GM19372 (cell line): ENCODE measurements at regions not wholly inside any gene's neighbourhood (a gene's known extent, or its start where the extent isn't known, plus 50 kb on each side); places are given as distances from the start of the nearest gene placed in this dataset.
"Not testable (repeated sequence)": the region's sequence is repeated elsewhere in the genome, so short reads cannot be mapped to it uniquely, and the experiment has no call there.

Source experiments
- ATAC-seq: cut with Tn5 transposase; IDR thresholded peaks from one replicate; pipeline ENCODE4 v1.9.1; 2021; ENCODE audit warnings: mild to moderate bottlenecking, low read depth, moderate library complexity; ENCODE audit not compliant: unreplicated experiment

- ATAC-seq: no peak
Measured at GRCh38 chr2:182477774-182478173, 50.9 kb upstream of the PDE1A start.

GRCh38 chr2:182481676-182482075 is 54.8 kb upstream of the PDE1A start:
- ATAC-seq: no peak

- ATAC-seq: no peak
Measured at GRCh38 chr2:182482511-182482910, 55.7 kb upstream of the PDE1A start.

GRCh38 chr2:182496596-182496995 is 69.8 kb upstream of the PDE1A start:
- ATAC-seq: no peak

GRCh38 chr2:182499706-182500470 is 73.1 kb upstream of the PDE1A start:
- no peak for ATAC-seq

GRCh38 chr2:182503886-182504285 is 77.0 kb upstream of the PDE1A start:
- ATAC-seq: no peak

GRCh38 chr2:182504903-182505302 is 78.1 kb upstream of the PDE1A start:
- no peak for ATAC-seq

- ATAC-seq: no peak
Measured at GRCh38 chr2:182506606-182507005, 79.8 kb upstream of the PDE1A start.

GRCh38 chr2:182508583-182508982 is 81.7 kb upstream of the PDE1A start:
- ATAC-seq: not testable (repeated sequence)

- no peak for ATAC-seq
Measured at GRCh38 chr2:182509216-182509615, 82.4 kb upstream of the PDE1A start.

GRCh38 chr2:182521453-182522404 is 94.9 kb upstream of the PDE1A start:
- ATAC-seq: no peak

- ATAC-seq: no peak
Measured at GRCh38 chr2:182522405-182522896, 95.6 kb upstream of the PDE1A start.

- no peak for ATAC-seq
Measured at GRCh38 chr2:182522972-182523473, 96.2 kb upstream of the PDE1A start.

GRCh38 chr2:182530636-182531035 is 103.8 kb upstream of the PDE1A start:
- ATAC-seq: no peak

GRCh38 chr2:182540252-182540651 is 113.4 kb upstream of the PDE1A start:
- no peak for ATAC-seq

- ATAC-seq: peak; percentile 60
Measured at GRCh38 chr2:182541268-182541667, 114.4 kb upstream of the PDE1A start.

- no peak for ATAC-seq
Measured at GRCh38 chr2:182542501-182543258, 115.8 kb upstream of the PDE1A start.

GRCh38 chr2:182543741-182544525 is 117.1 kb upstream of the PDE1A start:
- ATAC-seq: no peak

- ATAC-seq: peak; percentile 66
Measured at GRCh38 chr2:182545420-182546167, 118.8 kb upstream of the PDE1A start.
